ENCODE measurements at regions not wholly inside any gene's neighbourhood (a gene's known extent, or its start where the extent isn't known, plus 50 kb on each side); places are given as distances from the start of the nearest gene placed in this dataset.

GRCh38 chr6:14202947-14203346 lies 85.4 kb downstream of the CD83 start:
- H3K4me1 ChIP-seq = no peaks in the 10 kb centered on the region
- DNase-seq (no peak), ATAC-seq (no peak)
- WGBS, 2 donors = 92 to 97% methylated on average over 11 of the region's 11 CpGs
- no peaks in the 10 kb centered on the region for H3K36me3 ChIP-seq
- intact Hi-C loops (cut with DNase I) = loop anchor here in 2 of 10 donors (10.0 kb wide), 2 partner anchors 1042 to 1422 kb away; partner anchors contain the start of gene JARID2 (in 1 of the 2)
- no peaks in the 10 kb centered on the region for H3K27me3 ChIP-seq
- TF ChIP-seq CTCF (IDR thresholded peaks at IDR 0.05) = no peak
- no peaks in the 10 kb centered on the region for H3K9me3 ChIP-seq
- no peak overlapping the region for H3K27ac ChIP-seq
- no peak overlapping the region for H3K4me3 ChIP-seq

GRCh38 chr6:14206391-14206790 lies 88.8 kb downstream of the CD83 start:
- intact Hi-C loops (cut with DNase I) = loop anchor here in 3 of 10 donors (5.0 to 10.0 kb wide), 3 partner anchors 1038 to 1418 kb away; partner anchors contain the start of gene JARID2 (in 1 of the 3)
- no peaks in the 10 kb centered on the region for H3K9me3 ChIP-seq
- no peaks in the 10 kb centered on the region for H3K36me3 ChIP-seq
- H3K27me3 ChIP-seq = no peaks in the 10 kb centered on the region
- TF ChIP-seq CTCF (IDR thresholded peaks at IDR 0.05) = no peak
- DNase-seq = no peak
- no peak for ATAC-seq
- H3K4me1 ChIP-seq = peaks cover 0 to 12% (median 10%) of the 10 kb centered on the region in 9 donors
- H3K4me3 ChIP-seq = no peak overlapping the region
- no peak overlapping the region for H3K27ac ChIP-seq
- WGBS, 2 donors = 89 to 90% methylated on average over 3 of the region's 3 CpGs

GRCh38 chr6:14207448-14207847 lies 89.9 kb downstream of the CD83 start:
- intact Hi-C loops (cut with DNase I) = loop anchor here in 3 of 10 donors (5.0 to 10.0 kb wide), 3 partner anchors 1037 to 1417 kb away; partner anchors contain the start of gene JARID2 (in 1 of the 3)
- no peaks in the 10 kb centered on the region for H3K9me3 ChIP-seq
- DNase-seq = no peak

GRCh38 chr6:14209000-14209399 lies 91.4 kb downstream of the CD83 start:
- no peak overlapping the region for H3K27ac ChIP-seq
- WGBS, 2 donors = 68 to 74% methylated on average over 3 of the region's 3 CpGs
- no peaks in the 10 kb centered on the region for H3K36me3 ChIP-seq
- no peak for ATAC-seq
- H3K27me3 ChIP-seq = no peaks in the 10 kb centered on the region
- H3K4me1 ChIP-seq = peaks cover 0 to 22% (median 17%) of the 10 kb centered on the region in 9 donors
- intact Hi-C loops (cut with DNase I) = loop anchor here in 3 of 10 donors (5.0 to 10.0 kb wide), 3 partner anchors 1036 to 1416 kb away; partner anchors contain the start of gene JARID2 (in 1 of the 3)
- no peaks in the 10 kb centered on the region for H3K9me3 ChIP-seq
- no peak for DNase-seq
- no peak overlapping the region for H3K4me3 ChIP-seq
- no peak for TF ChIP-seq CTCF (IDR thresholded peaks at IDR 0.05)

More at GRCh38 chr6:14207448-14207847, 89.9 kb downstream of the CD83 start:
- H3K4me1 ChIP-seq = peaks cover 0 to 22% (median 17%) of the 10 kb centered on the region in 9 donors
- no peak for ATAC-seq
- H3K27ac ChIP-seq = no peak overlapping the region
- TF ChIP-seq CTCF (IDR thresholded peaks at IDR 0.05) = no peak
- H3K27me3 ChIP-seq = no peaks in the 10 kb centered on the region
- 86% methylated on average over 1 of the region's 1 CpG for WGBS, 2 donors
- no peaks in the 10 kb centered on the region for H3K36me3 ChIP-seq
- no peak overlapping the region for H3K4me3 ChIP-seq
